Kidney tubule cell (primary cell): ENCODE measurements at regions not wholly inside any gene's neighbourhood (a gene's known extent, or its start where the extent isn't known, plus 50 kb on each side); places are given as distances from the start of the nearest gene placed in this dataset.

Experiments
- DNase-seq: peaks from one replicate; pipeline ENCODE4 v3.0.0-alpha.2; 2018; ENCODE audit warnings: low spot score

DNA sequence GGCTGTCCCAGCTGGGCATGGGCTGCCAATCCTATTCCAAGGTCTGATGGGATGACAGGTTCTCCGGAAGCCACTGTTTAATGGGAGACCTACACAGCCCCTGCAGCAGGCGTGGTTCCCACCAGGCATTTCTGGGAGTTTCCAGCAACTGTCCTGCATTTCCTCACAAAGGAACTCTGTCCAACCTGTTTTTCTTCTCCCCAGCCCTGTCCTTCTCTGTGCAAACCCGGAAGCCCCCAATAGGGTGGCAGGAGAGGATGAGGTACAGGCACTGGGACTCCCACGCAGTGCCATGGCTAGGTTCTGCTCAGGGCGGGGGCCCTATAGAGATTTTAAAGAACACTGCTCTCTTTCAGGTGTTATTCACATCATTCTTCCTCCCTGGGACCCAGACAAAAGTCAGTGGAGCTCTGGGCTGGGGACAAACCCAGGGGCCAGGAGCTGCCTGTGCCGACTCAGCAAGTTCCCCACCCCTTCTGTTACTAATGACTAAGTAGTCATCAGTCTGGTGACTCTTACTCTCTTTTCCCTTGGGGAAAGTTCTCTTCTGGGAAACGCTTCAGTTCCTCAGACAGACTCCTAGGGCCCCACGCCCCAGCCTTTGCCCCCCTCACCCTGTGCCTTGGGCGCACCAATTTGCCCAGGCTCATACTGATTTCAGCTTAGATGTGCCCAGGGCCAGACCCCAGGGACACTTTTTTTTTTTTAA is 97.7 kb downstream of the CD47 start:
- peak; percentile 91 for DNase-seq

DNA sequence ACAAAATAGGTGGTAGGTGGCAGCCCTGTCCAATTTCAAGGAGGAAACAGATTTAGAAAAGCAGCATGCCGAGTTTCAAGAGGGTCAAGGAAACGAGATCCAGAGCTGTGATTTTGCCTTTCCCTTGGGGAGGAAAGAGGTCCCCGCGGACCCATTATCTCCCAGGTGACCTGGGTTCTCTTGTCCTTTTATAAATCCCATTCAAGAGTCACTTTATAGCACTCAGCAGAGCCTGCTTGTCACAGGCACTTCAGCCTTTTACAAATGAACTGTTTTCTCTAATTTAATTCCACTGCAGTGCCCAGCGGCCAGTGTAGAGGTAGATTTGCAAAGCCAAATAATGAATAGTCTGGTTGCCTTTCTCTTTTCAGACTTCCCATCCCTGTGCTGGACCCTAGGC is 99.9 kb downstream of the CD47 start:
- DNase-seq: no peak

DNA sequence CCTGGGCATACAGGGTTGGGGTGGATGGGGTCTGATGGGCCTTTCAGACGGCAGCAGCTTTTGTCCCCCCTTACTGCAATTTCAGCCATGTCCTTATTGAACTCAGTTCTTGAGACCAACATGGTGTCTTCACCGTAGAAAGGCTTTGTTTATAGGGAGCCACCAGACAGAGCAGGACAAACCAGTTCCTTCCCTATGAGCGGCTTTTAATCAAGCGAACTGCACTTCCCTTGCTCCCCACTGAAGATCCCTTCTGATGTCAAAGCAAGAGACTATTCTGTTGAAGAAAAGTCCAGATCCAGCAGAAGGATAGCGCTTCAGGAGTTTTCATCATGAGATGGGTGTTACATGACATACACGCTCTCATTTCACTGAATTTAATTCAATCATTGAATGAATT is 100.4 kb downstream of the CD47 start:
- DNase-seq: no peak

DNA sequence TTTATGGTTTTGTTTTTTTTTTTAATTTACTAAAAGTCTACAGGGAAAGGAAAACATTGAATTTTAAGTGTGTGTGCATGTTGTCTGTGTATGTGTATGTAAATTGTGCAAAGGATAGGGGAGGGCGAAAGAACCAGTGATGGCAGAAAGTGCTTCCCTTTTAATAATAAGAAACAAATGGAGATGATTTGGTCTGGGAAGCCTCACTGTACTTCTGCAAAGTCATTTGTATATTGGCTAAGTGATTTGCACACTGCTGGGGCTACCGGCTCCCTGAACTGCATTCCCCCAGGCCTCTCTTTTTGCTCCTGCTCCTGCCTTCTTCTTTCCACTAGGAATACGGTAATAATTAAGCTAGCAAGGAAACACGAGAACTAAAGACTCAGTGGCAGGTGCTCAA is 101.2 kb downstream of the CD47 start:
- DNase-seq: no peak

DNA sequence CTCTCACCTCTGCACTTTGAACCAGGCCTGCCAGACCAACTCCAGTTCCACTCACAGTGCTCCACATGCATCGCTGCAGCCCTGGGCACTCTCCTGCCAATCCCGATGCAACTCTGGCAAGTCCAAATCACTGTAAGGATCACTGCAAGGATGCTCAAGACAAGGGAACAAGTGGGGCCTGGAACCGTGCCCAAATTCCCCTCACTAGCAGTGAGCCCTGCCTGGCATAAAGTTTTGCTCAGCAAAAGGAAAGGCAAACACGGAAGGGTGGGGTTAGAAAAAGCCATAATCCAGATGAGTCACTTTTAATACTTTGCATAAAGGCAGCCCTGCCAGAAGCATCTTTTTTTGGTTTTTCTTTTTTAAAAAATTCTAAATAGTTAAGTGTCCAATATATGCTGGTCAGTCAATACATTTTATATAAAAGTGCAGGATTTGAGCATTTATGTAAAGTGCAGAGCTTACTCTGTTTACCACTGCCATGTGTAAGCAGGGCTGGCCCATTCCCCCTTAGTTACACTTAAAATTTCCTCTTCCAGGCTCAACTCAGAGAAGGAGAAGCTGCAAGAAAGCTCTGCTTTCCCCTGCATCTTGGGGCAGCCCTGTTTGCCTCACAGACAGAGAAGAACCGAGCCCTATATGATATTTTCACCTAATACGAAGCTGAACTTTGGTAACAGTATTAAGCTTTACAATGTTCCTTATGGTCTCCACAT is 102.2 kb downstream of the CD47 start:
- DNase-seq: peak; percentile 81

DNA sequence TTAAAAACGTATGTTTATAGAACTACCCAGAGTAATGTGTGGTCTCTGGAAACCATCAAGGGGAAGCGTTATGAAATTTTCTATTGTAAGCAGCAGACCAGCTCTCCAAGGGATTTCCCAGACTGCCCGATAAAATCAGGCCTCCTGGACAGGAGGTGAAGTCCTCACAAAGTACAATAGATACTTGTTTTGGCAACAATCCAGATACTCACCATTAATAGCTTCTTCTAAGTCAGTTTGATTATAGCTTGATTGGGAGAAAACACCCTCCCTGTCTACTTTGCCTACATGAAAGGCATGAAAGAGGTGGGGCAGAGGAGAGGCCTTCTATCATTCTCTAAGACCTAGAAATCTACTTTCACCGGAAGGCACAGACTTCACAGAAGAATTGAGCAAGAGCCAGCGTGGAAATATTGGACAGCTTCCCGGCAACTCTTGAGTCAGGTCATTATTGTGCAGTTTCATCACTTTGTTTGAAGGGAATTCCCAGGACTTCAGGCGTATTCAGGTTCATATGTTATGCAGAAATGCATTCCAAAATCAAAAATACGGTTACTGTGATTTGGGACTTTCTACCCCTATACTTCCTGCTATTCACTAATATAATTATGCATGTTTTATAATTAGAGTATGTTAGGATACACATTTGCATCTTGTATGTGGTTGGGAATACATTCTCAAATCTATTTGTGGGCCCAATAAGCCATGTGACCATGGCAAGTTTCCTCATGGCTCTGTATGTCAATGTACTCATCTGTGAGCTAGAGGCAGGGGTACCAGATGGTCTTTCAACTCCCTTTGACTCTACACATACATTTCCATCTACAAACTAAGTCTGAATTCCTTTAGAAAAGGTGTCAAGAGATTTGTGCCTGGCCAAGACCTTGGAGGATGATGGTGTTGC is 103.5 kb downstream of the CD47 start:
- DNase-seq: peak; percentile 94

DNA sequence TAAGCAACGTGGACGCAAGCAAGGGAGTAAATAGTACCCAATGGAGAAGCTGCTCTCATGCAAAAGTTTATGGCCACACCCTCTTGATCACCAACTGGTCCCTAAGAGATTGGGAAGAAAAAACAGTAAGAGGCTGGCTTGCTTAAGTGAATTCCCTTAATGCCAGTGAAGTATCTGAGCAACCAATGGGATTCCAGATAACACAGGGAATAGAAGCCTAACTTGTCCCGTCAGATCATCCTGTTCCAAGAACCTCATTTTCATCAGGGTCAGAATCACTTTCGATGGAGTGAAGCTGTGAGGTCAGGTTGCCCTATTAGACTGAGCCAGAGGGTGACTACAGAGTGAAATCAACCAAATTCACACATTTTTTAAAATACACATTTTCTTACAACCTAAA is 104.3 kb downstream of the CD47 start:
- no peak for DNase-seq

DNA sequence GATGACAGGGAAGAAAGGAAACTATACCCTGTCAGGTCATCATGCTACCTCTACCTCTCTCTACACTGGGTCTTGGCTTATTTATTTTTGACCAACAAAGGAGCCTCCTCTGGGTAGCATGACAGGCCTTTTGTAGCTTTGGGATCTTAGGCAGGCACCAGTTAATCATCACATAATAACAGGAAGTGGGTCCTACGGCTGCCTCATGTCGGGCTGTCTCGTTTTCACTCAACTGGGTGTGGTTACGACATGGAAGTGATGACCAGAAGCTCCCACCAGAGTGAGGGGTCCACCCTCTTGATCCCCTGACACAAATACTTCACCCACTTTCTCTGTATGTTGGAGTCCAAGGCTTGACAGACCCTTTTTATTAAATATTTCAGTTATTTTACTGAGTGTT is 105.3 kb downstream of the CD47 start:
- DNase-seq: peak; percentile 72

DNA sequence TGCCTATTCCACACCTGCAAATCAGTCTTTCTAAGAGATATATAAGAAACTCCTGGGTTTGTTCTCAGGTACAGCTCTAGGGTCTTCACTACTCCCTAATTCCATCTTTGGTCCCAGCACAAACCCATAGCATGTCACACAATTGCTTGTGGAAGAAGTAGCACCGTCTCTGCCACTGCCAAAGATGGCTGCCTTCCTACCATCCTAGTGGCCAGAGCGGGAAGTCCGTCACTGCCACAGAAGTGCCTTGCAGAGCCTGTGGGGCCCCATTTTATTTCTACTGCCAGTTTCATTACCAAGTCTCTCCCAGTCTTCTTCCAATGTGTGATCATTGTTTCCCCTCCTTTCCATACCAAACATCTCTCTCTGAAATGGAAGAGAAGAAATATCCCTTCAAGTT is 107.6 kb downstream of the CD47 start:
- no peak for DNase-seq

DNA sequence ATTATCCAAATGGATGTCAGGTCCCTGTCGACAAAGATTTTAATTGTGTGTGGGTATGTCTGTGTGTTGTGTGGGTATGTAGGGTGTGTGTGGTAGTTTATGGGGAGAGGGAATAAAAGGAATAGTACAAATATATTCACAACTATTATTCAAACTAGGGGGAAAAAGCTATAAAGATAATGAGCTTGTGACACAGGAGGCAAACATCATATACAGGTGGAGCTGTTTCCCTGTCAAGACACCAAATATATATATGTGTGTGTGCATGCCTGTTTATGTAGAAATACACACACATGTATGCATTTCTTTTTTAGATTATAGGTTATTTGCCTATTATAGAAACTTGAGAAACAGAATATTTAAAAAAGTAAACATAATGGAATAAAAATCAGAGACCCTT is 108.7 kb downstream of the CD47 start:
- DNase-seq: no peak

DNA sequence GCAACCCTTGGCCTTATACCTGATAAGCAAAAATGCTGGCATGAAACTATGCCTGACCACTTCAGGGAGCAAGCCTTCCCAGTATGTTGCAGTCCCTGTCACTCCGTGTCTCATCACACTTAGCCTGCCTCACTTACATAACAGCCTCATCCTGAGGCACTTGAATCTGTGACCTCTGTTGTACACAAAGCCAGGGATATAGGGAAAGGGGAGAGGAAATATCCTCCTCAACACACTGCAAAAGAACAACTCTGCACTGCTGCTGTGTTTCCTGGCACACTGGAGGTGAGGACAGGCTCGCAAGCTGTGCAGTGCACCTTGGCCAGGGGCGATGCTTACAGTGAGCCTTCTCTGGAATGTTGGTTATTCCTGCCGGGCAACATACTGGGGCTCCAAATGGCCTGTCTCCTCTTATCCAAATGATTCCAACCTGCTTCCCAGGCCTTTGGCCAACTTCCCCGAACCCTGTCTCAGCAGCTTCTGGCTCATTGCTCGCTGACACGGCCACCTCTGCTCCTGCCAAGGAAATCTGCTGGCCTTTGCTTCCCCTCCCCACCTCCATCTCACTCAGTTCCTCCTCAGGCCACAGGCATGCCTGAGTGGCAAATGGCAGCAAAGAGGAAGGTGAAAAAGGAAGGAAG is 109.2 kb downstream of the CD47 start:
- peak; percentile 68 for DNase-seq

DNA sequence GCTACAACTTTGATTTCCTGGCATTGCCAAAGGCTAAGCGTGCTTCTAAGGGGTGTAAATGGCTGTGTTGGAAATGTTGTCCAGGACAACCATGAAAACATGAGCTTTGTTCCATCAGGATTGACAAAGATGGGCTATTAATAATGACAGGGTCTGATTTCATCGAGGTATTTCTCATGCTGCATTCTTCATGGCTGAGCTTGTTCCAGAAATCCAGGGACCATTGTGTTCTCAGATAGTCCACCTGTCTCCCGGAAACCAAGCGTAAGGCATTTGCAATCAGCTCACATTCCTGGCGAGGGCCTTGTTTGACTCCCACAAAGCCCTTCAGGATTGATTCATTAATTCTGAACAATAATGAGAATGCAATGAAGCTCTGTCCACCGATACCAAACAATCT is 111.3 kb downstream of the CD47 start:
- DNase-seq: peak; percentile 86

DNA sequence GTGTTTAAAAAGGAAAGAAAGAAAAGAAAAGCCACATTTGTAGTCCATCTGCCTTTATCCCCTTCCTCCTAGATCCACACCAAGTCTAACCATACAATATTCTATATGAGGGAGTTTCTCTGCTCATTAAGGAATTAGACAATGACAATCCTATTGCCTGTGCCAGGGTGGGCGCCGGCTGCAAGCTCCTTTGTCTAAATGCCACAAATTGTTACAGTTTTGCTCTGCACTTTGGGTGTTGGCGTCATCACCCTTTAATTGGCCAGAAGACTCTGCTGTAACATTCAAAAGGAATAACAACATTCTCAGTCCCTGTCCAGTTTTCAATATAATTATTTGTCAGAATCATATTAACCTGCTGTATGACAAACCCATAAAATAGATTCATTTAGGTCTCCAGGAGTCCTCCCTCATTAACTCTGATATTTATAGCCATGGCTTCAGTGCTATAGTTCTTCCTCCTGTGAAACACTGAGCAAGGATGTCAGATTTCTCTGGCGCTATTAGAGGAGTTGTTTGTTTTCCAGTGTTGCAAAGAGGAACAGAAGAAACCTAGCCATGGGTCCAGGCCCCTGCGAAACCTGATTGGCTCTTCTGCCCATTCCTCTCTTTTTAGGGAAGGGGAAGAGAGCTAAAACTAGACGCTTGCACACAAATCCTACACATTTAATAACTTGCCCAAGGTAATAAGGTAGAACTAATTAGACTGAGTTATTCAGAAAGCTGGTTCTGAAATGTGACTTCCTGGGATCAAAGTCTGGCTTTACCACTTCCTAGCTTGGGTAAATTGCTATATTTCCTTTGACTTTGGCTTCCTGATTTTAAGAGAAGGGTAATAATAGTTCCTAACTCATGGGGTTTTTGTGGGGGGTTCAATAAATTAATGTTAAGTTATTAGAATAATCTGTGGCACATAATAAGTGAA is 112.4 kb downstream of the CD47 start:
- DNase-seq: no peak

DNA sequence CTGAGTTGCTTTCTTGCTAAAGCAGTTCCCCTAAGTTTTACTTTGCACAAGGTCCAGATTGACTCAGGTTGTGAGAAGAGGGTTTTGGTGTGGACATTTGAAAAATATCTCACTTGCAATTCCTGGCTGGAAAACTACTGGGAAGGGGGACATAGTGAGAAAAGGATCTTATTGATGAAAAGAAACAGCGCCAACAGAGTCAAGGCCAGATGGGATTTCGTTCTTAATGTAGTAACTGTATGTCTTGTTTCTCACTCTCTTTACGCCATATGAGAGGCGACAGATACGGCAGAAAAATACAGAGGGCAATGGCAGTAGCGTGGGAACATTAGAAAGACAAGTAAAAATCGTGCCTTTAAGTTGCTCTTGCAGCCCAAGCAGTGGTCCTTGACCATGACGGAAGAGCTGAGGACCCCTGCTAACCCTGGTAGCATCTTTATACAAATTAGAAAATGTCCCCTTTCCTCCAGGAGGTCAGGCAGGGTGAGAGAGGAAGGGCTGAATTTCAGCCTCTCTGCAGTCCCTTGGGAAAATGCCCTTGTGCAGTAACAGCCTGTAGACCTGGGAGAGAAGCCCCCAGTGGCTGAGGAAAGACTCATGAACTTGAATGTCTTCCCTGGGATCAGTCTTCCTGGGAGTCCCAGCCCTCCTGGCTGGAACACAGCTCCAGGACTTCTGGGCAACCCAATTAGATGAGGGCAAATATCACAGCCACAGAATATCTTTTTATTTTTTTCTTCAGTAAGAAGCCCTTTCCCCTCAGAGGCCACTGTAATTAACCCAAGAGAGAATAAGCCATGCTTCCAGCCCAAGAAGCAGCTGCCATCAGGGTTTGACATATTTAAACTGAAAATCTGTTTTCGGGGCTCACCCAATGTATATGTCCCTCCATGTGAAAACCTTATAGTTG is 113.4 kb downstream of the CD47 start:
- DNase-seq: no peak

DNA sequence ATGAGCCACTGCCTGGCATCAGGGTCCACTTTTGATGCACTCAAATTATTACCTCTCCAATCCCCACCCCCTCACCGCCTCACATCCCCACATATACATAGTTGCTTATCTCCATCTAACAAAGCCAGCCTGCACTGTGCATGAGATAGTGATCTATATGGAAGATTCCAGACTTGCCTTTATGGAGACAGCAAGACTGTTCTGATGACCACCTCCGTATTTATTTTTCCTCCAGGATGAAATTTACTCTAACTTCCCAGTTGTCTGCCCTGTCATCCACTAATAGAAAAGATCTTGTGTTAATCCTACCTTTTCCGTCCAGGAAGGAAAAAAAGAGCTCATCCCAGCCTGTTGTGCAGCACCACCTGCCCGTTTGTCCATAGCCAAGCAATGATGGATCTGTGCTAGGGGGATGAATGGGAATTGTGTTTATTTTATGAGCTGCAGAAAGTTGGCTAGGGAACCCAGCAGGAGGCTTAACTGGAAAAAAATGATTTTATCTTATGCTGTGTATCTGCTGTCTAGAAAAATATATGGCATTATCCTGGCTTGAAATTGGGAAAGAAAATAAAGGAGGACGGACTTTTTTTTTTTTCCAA is 114.5 kb downstream of the CD47 start:
- DNase-seq: no peak

DNA sequence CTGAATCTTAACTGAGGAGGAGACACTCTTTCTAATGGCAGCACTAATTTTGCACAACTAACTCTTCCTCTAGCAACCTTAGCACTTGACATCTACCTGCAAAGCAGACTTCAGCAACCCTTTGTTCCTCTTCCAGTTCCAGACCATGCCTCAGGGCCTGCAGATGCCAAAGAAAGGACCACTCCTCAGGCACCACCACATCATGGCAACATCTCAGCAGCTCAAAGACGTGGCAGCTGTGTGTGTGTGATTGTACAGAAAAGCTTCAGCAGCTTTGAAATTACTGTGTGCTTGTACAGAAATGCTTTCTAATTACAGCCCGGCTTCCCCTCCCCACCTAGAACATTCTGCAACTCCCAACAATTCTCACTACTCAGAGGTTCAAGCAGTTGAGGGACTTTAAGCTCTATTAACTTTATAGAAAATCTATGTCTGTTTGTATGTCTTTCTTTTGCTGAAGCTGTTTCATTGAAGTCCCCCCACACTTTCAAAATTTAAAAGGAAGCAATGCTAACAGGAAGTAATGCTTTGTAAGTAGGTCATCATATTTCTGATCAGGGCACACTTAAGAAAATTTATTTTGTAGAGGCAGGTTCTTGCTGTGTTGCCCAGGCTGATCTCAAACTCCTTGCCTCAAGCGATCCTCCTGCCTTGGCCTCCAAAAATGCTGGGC is 115.2 kb downstream of the CD47 start:
- DNase-seq: no peak

DNA sequence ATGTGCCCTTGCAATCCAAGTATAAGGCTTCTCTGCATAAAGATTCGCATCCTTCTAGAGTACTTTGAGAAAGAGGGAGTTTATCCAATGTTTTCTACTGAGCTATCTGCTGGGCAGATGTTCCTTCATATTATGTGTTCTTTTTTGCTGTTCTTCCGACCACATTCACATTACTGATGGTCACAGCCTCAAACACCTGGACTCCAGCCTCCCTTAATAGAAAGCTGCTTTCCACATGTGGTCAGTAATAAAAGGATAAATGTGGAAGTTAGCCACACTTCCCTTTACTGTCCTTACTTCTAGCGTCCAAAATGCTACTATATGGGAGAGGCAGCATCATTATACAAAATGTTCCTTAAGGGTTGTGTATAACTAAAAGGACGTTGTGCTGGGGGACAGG is 116.9 kb downstream of the CD47 start:
- DNase-seq: no peak

DNA sequence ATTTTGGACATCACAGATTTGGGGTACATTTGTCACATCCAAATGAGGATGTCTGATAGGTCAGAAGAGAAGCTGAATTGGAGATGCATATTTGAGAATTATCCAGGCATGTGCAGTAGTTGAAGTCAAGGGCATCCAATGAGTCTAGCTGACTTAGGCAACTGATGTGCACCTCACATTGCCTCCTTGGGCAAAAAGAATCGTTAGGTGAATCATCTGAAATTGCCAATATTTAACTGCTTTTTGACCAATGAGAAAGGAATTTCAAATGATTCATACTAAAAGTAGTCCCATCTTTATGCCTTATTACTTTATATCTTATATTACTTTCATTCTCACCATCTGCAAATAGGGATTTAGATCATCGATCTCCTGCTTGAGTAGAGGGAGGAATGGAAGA is 117.7 kb downstream of the CD47 start:
- peak; percentile 95 for DNase-seq

DNA sequence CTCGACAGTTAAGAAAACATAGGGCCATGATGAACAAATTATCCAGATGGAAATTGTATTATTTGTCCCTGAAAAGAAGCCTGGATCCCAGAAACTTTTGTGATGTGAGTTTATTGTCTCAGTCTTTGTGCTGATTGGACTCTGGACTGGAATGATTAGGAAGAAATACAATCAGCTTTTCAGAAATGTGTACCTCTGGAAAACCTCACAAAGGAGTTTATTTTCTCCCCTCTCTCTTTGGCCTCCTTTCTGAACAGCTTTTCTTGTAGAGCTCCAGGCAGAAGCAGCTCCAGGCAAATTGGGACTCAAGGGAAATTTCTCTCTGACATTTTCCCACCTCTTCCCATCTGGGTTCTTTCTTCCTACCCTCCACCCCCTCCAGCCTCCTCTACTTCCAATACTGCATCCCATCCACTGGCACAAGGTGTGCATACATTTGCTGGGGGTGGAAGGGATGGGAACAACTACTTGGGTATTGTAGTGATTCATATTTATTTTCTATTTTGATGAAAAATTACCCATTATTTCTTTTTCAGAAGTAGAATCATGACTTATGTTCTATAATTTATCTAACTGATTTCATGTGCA is 119.7 kb downstream of the CD47 start:
- DNase-seq: no peak
